ENCODE measurements at regions not wholly inside any gene's neighbourhood (a gene's known extent, or its start where the extent isn't known, plus 50 kb on each side); places are given as distances from the start of the nearest gene placed in this dataset.
A peak's percentile ranks its signal among the peaks of the same experiment; 100 is the strongest.

DNA sequence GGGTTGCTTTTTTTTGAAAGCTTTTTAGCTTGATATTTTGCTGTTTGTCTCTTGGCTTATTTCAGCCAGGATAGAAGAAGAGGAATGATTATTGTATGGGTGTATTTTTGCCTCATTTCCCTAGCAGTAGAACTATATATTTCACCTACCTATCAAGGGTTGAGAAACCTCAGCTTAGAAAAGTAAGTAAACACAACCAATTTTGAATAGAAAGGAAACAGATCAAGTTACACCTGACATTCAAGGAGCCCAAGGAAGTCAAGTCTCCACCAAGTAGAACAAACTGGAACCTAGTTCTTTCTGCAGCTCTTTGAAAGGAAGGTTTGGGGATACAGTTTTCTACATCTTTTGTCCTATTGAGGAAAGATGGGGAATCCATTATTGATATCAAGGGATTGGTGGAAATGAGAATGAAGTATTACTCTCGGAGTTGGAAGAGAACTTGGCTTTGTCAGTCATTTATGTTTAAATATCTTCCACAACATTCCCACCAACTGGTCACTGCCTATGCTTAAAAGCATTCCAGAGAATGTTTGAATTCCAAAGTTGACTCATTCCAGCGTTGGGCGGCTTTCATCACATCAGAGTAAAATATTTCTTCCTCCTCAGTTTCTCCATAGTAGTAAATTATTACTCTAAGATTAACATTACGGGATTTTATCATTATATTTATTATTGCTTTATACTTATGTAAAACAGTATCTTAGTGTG is 207.8 kb upstream of the CNKSR2 start:
- no peak for DNase-seq (ENCODE audit: low read depth, low spot score)
- H3K27ac ChIP-seq (ENCODE audit: low read depth, low read length): no peak overlapping the region
- H2AFZ ChIP-seq (ENCODE audit: low read depth, low read length, poor library complexity, severe bottlenecking): no peak overlapping the region
- H3K9me3 ChIP-seq (ENCODE audit: control insufficient read depth in 1 of 2, insufficient read depth in 1 of 2, low read depth in 1 of 2, low read length in 2 of 2): no peaks in the 10 kb centered on the region
- H3K9ac ChIP-seq (ENCODE audit: low read length): no peak overlapping the region
- TF ChIP-seq SRF (IDR thresholded peaks at IDR 0.05; ENCODE audit: low read depth): no peak
- no peak for TF ChIP-seq EZH2 (IDR thresholded peaks at IDR 0.05)
- TF ChIP-seq, protein P1, sequence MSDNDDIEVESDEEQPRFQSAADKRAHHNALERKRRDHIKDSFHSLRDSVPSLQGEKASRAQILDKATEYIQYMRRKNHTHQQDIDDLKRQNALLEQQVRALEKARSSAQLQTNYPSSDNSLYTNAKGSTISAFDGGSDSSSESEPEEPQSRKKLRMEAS (IDR thresholded peaks at IDR 0.05): no peak
- TF ChIP-seq, protein P2, sequence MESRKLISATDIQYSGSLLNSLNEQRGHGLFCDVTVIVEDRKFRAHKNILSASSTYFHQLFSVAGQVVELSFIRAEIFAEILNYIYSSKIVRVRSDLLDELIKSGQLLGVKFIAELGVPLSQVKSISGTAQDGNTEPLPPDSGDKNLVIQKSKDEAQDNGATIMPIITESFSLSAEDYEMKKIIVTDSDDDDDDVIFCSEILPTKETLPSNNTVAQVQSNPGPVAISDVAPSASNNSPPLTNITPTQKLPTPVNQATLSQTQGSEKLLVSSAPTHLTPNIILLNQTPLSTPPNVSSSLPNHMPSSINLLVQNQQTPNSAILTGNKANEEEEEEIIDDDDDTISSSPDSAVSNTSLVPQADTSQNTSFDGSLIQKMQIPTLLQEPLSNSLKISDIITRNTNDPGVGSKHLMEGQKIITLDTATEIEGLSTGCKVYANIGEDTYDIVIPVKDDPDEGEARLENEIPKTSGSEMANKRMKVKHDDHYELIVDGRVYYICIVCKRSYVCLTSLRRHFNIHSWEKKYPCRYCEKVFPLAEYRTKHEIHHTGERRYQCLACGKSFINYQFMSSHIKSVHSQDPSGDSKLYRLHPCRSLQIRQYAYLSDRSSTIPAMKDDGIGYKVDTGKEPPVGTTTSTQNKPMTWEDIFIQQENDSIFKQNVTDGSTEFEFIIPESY (IDR thresholded peaks at IDR 0.05; ENCODE audit: extremely low read depth, insufficient replicate concordance, low read length): no peak
- TF ChIP-seq, protein P3, sequence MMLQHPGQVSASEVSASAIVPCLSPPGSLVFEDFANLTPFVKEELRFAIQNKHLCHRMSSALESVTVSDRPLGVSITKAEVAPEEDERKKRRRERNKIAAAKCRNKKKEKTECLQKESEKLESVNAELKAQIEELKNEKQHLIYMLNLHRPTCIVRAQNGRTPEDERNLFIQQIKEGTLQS (IDR thresholded peaks at IDR 0.05): no peak
- H3K27me3 ChIP-seq (ENCODE audit: insufficient read depth, low read length): no peaks in the 10 kb centered on the region
- ChIA-PET POLR2A (no interaction called here), RAD21 (ENCODE audit: low non-redundant PET in 1 of 2, low total read pairs in 2 of 2, uncharacterized antibody in 2 of 2, unreplicated experiment in 2 of 2) (no interaction called here), CTCF (no interaction called here)
- peak overlapping the region; percentile 23; the same call in 1 of the 2 replicates for H3K4me2 ChIP-seq (ENCODE audit: low read length)
- no peak for ATAC-seq
- H3K36me3 ChIP-seq (ENCODE audit: control insufficient read depth in 1 of 2, insufficient read depth in 2 of 2, low read length in 2 of 2): no peaks in the 10 kb centered on the region
- H3K4me1 ChIP-seq (ENCODE audit: control insufficient read depth in 1 of 2, insufficient read depth in 2 of 2, low read length in 2 of 2): peaks cover 0 to 3% of the 10 kb centered on the region in 2 experiments; a peak in 1 of 4 replicates
- no peaks in the 10 kb centered on the region for H3K9me2 ChIP-seq (ENCODE audit: insufficient read depth)
- H3K79me2 ChIP-seq (ENCODE audit: insufficient read depth, low read length): no peaks in the 10 kb centered on the region
- intact Hi-C loops (cut with micrococcal nuclease): no loop called here
- H3K4me3 ChIP-seq (replicated peaks in 1 of 2; ENCODE audit: low read depth in 1 of 2, low read length in 2 of 2): no peak overlapping the region
- no TSS peak for BruUV-seq (replicated peaks)
- no peaks in the 10 kb centered on the region for H4K20me1 ChIP-seq (ENCODE audit: insufficient read depth)

DNA sequence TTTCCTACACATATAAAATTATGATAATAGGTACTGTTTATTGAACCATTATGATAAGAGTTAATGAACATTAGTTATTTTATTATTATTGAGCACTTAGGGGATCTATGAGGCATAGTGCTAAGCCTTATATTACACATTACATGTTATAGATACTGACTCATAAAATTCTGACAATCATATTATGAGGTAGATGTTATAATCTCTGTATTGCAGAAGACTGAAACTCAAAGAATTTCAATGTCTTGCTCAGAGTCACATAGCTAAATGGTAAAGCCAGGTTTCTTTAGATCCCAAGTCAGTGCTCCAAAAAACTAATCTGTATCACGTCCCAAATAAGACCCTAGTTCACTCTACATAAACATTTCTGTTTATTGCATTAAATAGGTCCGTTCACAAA is 207.2 kb upstream of the CNKSR2 start:
- ATAC-seq (no peak), DNase-seq (ENCODE audit: low read depth, low spot score) (no peak)
- H3K9me3 ChIP-seq (ENCODE audit: control insufficient read depth in 1 of 2, insufficient read depth in 1 of 2, low read depth in 1 of 2, low read length in 2 of 2): no peaks in the 10 kb centered on the region
- no peaks in the 10 kb centered on the region for H3K9me2 ChIP-seq (ENCODE audit: insufficient read depth)
- RAD21 ChIA-PET (ENCODE audit: low non-redundant PET in 1 of 2, low total read pairs in 2 of 2, uncharacterized antibody in 2 of 2, unreplicated experiment in 2 of 2): no interaction called here
- no peak overlapping the region for H2AFZ ChIP-seq (ENCODE audit: low read depth, low read length, poor library complexity, severe bottlenecking)
- BruUV-seq (replicated peaks): no TSS peak
- no peak overlapping the region for H3K9ac ChIP-seq (ENCODE audit: low read length)
- H3K79me2 ChIP-seq (ENCODE audit: insufficient read depth, low read length): no peaks in the 10 kb centered on the region
- H3K4me2 ChIP-seq (ENCODE audit: low read length): 0 out of 2 replicates have a peak overlapping the region, but pooled peaks have one; percentile 23
- no peak overlapping the region for H3K27ac ChIP-seq (ENCODE audit: low read depth, low read length)
- intact Hi-C loops (cut with micrococcal nuclease): no loop called here
- CTCF ChIA-PET: no interaction called here
- H4K20me1 ChIP-seq (ENCODE audit: insufficient read depth): no peaks in the 10 kb centered on the region
- no peak overlapping the region for H3K4me3 ChIP-seq (replicated peaks in 1 of 2; ENCODE audit: low read depth in 1 of 2, low read length in 2 of 2)
- peaks cover 0 to 3% of the 10 kb centered on the region in 2 experiments; a peak in 1 of 4 replicates for H3K4me1 ChIP-seq (ENCODE audit: control insufficient read depth in 1 of 2, insufficient read depth in 2 of 2, low read length in 2 of 2)
- POLR2A ChIA-PET: no interaction called here
- no peaks in the 10 kb centered on the region for H3K27me3 ChIP-seq (ENCODE audit: insufficient read depth, low read length)
- H3K36me3 ChIP-seq (ENCODE audit: control insufficient read depth in 1 of 2, insufficient read depth in 2 of 2, low read length in 2 of 2): no peaks in the 10 kb centered on the region
- TF ChIP-seq, protein P3 (IDR thresholded peaks at IDR 0.05): no peak
- TF ChIP-seq, protein P2 (IDR thresholded peaks at IDR 0.05; ENCODE audit: extremely low read depth, insufficient replicate concordance, low read length): no peak
- TF ChIP-seq ZFX (IDR thresholded peaks at IDR 0.05): no peak
- TF ChIP-seq JUND (IDR thresholded peaks at IDR 0.05): no peak
- TF ChIP-seq TCF7L2 (IDR thresholded peaks at IDR 0.05; ENCODE audit: borderline replicate concordance, extremely low read depth, insufficient read depth, insufficient read length): no peak
- TF ChIP-seq SRF (IDR thresholded peaks at IDR 0.05; ENCODE audit: low read depth): no peak
- no peak for TF ChIP-seq YY1 (IDR thresholded peaks at IDR 0.05; ENCODE audit: extremely low read depth, insufficient replicate concordance, low read depth, low read length)
- TF ChIP-seq CTCF (IDR thresholded peaks at IDR 0.05 in 2 of 3, conservative IDR thresholded peaks at IDR 0.05 in 1 of 3; ENCODE audit: borderline replicate concordance in 1 of 3, insufficient read depth in 1 of 3, low read depth in 2 of 3, low read length in 2 of 3): no peak
- TF ChIP-seq ELF1 (IDR thresholded peaks at IDR 0.05; ENCODE audit: borderline replicate concordance, low read depth): no peak
